GM19025 (cell line): ENCODE measurements at regions not wholly inside any gene's neighbourhood (a gene's known extent, or its start where the extent isn't known, plus 50 kb on each side); places are given as distances from the start of the nearest gene placed in this dataset.

Source experiments
- ATAC-seq: cut with Tn5 transposase; IDR thresholded peaks from one replicate; pipeline ENCODE4 v1.9.1; 2021; ENCODE audit warnings: mild to moderate bottlenecking, low read depth, moderate library complexity; ENCODE audit not compliant: unreplicated experiment

- ATAC-seq = no peak
Measured at GRCh38 chr5:57338868-57339340, 143.7 kb downstream of the ACTBL2 start.

- ATAC-seq = no peak
Measured at GRCh38 chr5:57338068-57338867, 144.3 kb downstream of the ACTBL2 start.

DNA sequence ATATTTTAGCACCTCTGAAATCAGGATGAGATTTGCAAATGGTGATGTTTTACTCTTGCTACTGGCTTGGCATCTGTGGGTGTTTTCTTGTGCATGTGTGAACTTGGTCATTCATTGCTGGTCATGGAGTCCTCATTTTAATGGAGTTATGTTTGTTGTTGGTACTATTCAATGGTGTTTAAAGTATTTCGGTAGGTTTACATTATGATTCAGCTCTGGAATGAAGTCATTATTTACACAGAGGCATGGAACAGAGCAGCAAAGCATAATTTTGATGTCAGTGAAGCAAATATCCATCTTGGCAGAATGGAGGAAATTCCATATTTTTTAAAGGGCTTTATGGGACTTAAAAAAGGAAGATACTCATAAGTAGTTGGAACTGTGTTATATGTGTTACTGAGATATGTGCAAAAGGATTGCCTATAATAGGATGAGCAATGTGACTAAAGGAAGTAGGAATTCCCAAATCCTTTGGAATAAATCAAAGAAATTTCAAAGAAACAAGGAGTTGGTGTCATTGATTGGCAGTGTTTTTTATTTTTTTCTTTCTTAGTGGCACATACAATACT lies 147.4 kb downstream of the ACTBL2 start:
- no peak for ATAC-seq

DNA sequence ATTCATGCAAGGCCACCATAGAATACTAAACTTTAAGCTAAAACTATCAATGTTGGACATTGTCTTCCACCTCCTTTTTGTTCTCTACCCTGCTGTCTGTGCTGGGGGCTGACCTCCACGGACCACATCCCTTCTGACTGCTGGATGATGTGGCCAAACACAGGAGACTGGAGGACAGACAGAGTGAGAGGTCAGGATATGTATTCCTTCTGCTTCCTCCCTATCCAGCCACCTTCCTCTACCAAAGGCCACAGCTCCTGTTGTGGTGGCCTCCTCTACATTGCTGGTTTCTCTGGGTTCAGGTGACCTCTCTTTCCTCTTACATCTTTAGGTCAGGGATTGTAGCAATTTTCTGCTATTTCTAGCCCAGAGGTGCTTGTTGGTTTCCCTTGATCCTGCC lies 148.1 kb downstream of the ACTBL2 start:
- no peak for ATAC-seq

- no peak for ATAC-seq
Measured at GRCh38 chr5:57332361-57332760, 150.2 kb downstream of the ACTBL2 start.

GRCh38 chr5:57327561-57328367 lies 153.9 kb downstream of the GPBP1 start:
- no peak for ATAC-seq

GRCh38 chr5:57325678-57326397 lies 152.0 kb downstream of the GPBP1 start:
- no peak for ATAC-seq

GRCh38 chr5:57324861-57325260 lies 151.0 kb downstream of the GPBP1 start:
- ATAC-seq = no peak

- no peak for ATAC-seq
Measured at GRCh38 chr5:57324181-57324580, 150.3 kb downstream of the GPBP1 start.

DNA sequence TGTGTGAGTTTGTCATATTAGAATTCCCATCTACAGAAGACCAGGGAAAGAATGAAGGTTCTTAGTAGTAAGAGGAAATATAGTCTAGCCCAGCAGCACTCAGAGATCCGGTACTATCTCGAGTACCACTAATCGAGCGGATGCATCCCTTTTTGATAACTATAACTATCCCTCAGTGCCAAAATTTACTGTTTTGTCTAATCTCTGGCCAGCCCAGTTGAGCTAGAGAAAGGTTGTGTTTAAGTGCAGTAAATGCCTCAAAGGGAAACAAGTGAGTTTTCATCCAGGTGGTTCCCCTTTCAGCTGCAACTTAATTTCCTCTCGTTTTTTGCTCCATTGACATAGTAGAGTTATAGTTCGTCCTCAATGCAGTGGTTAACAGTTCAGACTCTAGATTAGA lies 146.7 kb downstream of the GPBP1 start:
- no peak for ATAC-seq

GRCh38 chr5:57319628-57320027 lies 145.8 kb downstream of the GPBP1 start:
- no peak for ATAC-seq

- no peak for ATAC-seq
Measured at GRCh38 chr5:57318251-57318650, 144.4 kb downstream of the GPBP1 start.

GRCh38 chr5:57317341-57317740 lies 143.5 kb downstream of the GPBP1 start:
- no peak for ATAC-seq

- peak; percentile 57 for ATAC-seq
Measured at GRCh38 chr5:57316798-57317327, 143.0 kb downstream of the GPBP1 start.

- ATAC-seq = no peak
Measured at GRCh38 chr5:57315941-57316340, 142.1 kb downstream of the GPBP1 start.
